ENCODE measurements at regions not wholly inside any gene's neighbourhood (a gene's known extent, or its start where the extent isn't known, plus 50 kb on each side); places are given as distances from the start of the nearest gene placed in this dataset.
"Not testable (repeated sequence)": the region's sequence is repeated elsewhere in the genome, so short reads cannot be mapped to it uniquely, and the experiment has no call there.

DNA sequence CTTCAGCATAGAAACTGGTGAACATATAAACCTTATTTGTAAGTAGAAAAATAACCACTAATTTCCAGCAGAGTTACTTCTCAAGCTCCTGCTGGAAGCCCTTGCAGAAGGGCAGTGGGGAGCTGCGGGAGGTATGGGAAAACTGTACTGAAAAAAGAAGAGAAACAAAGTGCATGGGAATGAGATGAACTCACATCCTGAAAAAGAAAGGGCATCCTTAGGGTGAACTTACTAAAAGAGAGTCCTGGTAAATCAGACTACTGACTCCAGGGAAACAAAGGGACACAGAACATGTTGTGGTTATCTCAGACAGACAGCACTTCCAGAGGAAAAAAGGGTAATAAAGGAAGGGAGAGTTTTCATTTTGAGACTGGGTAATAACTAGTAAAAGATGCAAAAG is 515.1 kb downstream of the RPL10L start:
- Histone ChIP-seq H3K36me3 (ENCODE audit: control insufficient read depth, insufficient read depth, low read length) (no peaks in the 10 kb centered on the region), H3K9ac (no peak overlapping the region), H2AFZ (no peak overlapping the region), H3K79me2 (no peaks in the 10 kb centered on the region), H3K9me3 (ENCODE audit: control insufficient read depth, low read length) (no peaks in the 10 kb centered on the region), H3K27me3 (ENCODE audit: control insufficient read depth, insufficient read depth, low read length) (no peaks in the 10 kb centered on the region), H3K4me2 (ENCODE audit: low read length) (no peak overlapping the region), H3K4me3 (ENCODE audit: low read depth, low read length) (no peak overlapping the region), H3K4me1 (no peaks in the 10 kb centered on the region), H3K27ac (no peak overlapping the region)
- TF ChIP-seq, protein P1, sequence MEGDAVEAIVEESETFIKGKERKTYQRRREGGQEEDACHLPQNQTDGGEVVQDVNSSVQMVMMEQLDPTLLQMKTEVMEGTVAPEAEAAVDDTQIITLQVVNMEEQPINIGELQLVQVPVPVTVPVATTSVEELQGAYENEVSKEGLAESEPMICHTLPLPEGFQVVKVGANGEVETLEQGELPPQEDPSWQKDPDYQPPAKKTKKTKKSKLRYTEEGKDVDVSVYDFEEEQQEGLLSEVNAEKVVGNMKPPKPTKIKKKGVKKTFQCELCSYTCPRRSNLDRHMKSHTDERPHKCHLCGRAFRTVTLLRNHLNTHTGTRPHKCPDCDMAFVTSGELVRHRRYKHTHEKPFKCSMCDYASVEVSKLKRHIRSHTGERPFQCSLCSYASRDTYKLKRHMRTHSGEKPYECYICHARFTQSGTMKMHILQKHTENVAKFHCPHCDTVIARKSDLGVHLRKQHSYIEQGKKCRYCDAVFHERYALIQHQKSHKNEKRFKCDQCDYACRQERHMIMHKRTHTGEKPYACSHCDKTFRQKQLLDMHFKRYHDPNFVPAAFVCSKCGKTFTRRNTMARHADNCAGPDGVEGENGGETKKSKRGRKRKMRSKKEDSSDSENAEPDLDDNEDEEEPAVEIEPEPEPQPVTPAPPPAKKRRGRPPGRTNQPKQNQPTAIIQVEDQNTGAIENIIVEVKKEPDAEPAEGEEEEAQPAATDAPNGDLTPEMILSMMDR (IDR thresholded peaks at IDR 0.05), result no peak

DNA sequence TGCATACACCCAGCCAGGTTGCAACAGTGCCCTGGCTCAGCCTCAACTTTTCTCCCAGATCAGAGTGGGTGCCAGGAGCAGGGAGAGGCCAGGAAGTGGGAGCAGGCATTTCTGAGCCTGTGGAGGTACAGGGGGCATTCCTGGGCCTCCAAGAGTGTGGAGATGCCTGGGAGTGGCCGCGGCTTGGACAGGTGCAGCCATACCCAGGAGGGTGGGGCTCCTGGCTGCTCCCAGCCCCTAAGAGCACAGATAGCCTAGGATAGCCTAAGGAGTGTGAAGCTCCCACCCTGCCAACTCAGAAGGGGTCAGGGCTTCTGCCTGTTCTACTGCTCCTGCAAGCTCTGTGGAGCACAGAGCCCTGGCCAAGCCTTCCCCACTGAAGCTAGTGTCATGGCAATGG is 543.4 kb downstream of the RPL10L start:
- Histone ChIP-seq H3K27ac (no peak overlapping the region), H3K4me1 (no peaks in the 10 kb centered on the region), H3K9me3 (ENCODE audit: control insufficient read depth, low read length) (no peaks in the 10 kb centered on the region), H3K27me3 (ENCODE audit: control insufficient read depth, insufficient read depth, low read length) (no peaks in the 10 kb centered on the region), H3K36me3 (ENCODE audit: control insufficient read depth, insufficient read depth, low read length) (no peaks in the 10 kb centered on the region), H3K4me2 (ENCODE audit: low read length) (no peak overlapping the region), H3K4me3 (ENCODE audit: low read depth, low read length) (no peak overlapping the region), H3K9ac (no peak overlapping the region), H3K79me2 (no peaks in the 10 kb centered on the region), H2AFZ (no peak overlapping the region)
- TF ChIP-seq, protein P1 (IDR thresholded peaks at IDR 0.05), result no peak

DNA sequence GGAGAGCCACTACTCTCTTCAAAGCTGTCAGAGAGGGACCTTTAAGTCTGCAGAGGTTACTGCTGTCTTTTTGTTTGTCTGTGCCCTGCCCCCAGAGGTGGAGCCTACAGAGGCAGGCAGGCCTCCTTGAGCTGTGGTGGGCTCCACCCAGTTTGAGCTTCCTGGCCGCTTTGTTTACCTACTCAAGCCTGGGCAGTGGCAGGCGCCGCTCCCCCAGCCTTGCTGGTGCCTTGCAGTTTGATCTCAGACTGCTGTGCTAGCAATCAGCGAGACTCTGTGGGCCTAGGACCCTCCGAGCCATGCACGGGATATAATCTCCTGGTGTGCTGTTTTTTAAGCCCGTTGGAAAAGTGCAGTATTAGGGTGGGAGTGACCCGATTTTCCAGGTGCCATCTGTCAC is 550.7 kb downstream of the RPL10L start:
- not testable (repeated sequence) for H3K4me2 ChIP-seq (ENCODE audit: low read length); H3K9me3 ChIP-seq (ENCODE audit: control insufficient read depth, low read length); H3K79me2 ChIP-seq; H3K9ac ChIP-seq; H3K4me3 ChIP-seq (ENCODE audit: low read depth, low read length); H3K27ac ChIP-seq; H2AFZ ChIP-seq; H3K27me3 ChIP-seq (ENCODE audit: control insufficient read depth, insufficient read depth, low read length); H3K4me1 ChIP-seq; H3K36me3 ChIP-seq (ENCODE audit: control insufficient read depth, insufficient read depth, low read length)

DNA sequence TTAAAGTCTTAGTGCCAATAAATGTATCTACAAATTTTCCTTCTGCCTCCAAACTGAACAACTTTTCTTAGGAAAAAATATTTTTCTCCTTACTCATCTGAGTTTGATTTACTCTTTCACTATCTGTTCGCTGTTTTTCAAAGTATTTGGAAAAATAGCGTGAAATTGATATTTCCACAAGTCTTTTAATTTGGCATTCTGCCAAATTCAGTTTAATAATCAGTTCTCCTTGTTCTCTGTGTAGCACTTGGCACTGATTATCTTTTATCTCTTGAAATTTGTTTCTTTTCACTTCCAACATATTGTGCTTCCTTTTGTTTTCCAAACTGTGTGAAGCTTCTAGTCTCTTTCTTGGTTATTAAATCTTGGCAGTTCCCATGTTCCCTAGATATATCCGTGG is 559.8 kb downstream of the RPL10L start:
- Histone ChIP-seq H3K9me3 (ENCODE audit: control insufficient read depth, low read length) (no peaks in the 10 kb centered on the region), H3K27ac (no peak overlapping the region), H2AFZ (no peak overlapping the region), H3K4me1 (no peaks in the 10 kb centered on the region), H3K4me3 (ENCODE audit: low read depth, low read length) (no peak overlapping the region), H3K4me2 (ENCODE audit: low read length) (no peak overlapping the region), H3K79me2 (no peaks in the 10 kb centered on the region), H3K9ac (no peak overlapping the region), H3K27me3 (ENCODE audit: control insufficient read depth, insufficient read depth, low read length) (no peaks in the 10 kb centered on the region), H3K36me3 (ENCODE audit: control insufficient read depth, insufficient read depth, low read length) (no peaks in the 10 kb centered on the region)
- TF ChIP-seq, protein P1 (IDR thresholded peaks at IDR 0.05), result no peak

DNA sequence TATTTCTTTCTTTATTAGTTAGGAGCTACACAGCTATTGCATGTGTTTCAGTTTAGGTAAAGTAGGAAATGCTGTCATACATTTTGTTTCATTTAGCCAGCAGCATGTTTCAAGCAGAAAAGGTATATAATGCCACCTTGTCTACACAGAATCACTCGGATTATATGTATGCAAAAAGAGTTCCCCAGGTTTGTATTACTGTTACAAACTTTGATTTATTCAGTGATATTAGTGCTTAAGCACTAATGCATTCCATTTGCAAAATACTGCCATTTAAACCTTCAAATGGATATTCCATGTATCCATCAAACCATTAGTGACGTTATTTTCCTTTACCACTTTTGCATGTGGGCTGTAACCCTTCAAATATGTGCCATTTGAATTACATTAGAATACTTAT is 564.0 kb downstream of the RPL10L start:
- Histone ChIP-seq H3K27ac (no peak overlapping the region), H2AFZ (no peak overlapping the region), H3K4me2 (ENCODE audit: low read length) (no peak overlapping the region), H3K4me3 (ENCODE audit: low read depth, low read length) (no peak overlapping the region), H3K9ac (no peak overlapping the region), H3K4me1 (no peaks in the 10 kb centered on the region), H3K79me2 (no peaks in the 10 kb centered on the region), H3K36me3 (ENCODE audit: control insufficient read depth, insufficient read depth, low read length) (no peaks in the 10 kb centered on the region), H3K27me3 (ENCODE audit: control insufficient read depth, insufficient read depth, low read length) (no peaks in the 10 kb centered on the region), H3K9me3 (ENCODE audit: control insufficient read depth, low read length) (no peaks in the 10 kb centered on the region)
- TF ChIP-seq, protein P1 (IDR thresholded peaks at IDR 0.05), result no peak
